NB4 (cell line): ENCODE measurements at regions not wholly inside any gene's neighbourhood (a gene's known extent, or its start where the extent isn't known, plus 50 kb on each side); places are given as distances from the start of the nearest gene placed in this dataset.

Source experiments
- MYC ChIP-seq: IDR thresholded peaks from 2 replicates; pipeline ENCODE4 v1.6.1; 2011; ENCODE audit warnings: low read depth, low read length
- POLR2A ChIP-seq: IDR thresholded peaks from 2 replicates; pipeline ENCODE4 v1.6.1; 2011; ENCODE audit warnings: mild to moderate bottlenecking; ENCODE audit not compliant: insufficient read length; ENCODE audit errors: extremely low read depth
- TF ChIP-seq, protein P1 (sequence below): IDR thresholded peaks from one replicate; pipeline ENCODE4 v1.5.1; 2012; ENCODE audit warnings: low read depth, low read length
- TF ChIP-seq, protein P2 (sequence below): IDR thresholded peaks from 2 replicates; pipeline ENCODE4 v1.6.1; 2011; ENCODE audit warnings: low read depth, low read length

DNA sequence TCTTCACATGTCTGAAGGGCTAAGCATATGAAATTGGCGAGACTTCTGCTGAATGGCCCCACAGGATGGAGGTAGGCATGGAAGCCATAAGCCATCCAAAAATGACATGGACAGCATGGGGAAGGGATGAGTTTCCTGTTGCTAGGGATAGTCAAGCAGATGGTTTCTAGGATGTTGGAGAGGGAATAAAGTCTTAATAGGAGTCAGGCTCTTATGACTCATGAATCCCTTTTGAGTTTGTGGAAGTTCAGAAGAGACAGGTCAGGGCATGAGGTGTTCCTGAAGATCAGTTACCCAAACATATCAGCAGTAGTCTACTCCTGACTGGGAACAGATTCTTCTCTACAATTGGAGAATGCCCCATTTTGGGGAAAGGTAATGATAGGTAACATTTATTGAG lies 243.9 kb downstream of the REEP3 start:
- TF ChIP-seq, protein P1, sequence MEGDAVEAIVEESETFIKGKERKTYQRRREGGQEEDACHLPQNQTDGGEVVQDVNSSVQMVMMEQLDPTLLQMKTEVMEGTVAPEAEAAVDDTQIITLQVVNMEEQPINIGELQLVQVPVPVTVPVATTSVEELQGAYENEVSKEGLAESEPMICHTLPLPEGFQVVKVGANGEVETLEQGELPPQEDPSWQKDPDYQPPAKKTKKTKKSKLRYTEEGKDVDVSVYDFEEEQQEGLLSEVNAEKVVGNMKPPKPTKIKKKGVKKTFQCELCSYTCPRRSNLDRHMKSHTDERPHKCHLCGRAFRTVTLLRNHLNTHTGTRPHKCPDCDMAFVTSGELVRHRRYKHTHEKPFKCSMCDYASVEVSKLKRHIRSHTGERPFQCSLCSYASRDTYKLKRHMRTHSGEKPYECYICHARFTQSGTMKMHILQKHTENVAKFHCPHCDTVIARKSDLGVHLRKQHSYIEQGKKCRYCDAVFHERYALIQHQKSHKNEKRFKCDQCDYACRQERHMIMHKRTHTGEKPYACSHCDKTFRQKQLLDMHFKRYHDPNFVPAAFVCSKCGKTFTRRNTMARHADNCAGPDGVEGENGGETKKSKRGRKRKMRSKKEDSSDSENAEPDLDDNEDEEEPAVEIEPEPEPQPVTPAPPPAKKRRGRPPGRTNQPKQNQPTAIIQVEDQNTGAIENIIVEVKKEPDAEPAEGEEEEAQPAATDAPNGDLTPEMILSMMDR = no peak
- TF ChIP-seq, protein P2, sequence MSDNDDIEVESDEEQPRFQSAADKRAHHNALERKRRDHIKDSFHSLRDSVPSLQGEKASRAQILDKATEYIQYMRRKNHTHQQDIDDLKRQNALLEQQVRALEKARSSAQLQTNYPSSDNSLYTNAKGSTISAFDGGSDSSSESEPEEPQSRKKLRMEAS = no peak
- no peak for TF ChIP-seq POLR2A
- TF ChIP-seq MYC = no peak
